ENCODE measurements at regions not wholly inside any gene's neighbourhood (a gene's known extent, or its start where the extent isn't known, plus 50 kb on each side); places are given as distances from the start of the nearest gene placed in this dataset.

GRCh38 chrX:79604364-79604763 is 237.2 kb upstream of the ITM2A start:
- Histone ChIP-seq H3K9me3 (ENCODE audit: control insufficient read depth, insufficient read depth, low read length) (peaks cover 3% of the 10 kb centered on the region), H3K27ac (ENCODE audit: low read depth, low read length) (no peak overlapping the region), H3K4me3 (ENCODE audit: low read depth, low read length) (no peak overlapping the region), H3K27me3 (ENCODE audit: control insufficient read depth, insufficient read depth, low read length) (no peaks in the 10 kb centered on the region)
- POLR2A ChIA-PET, result no interaction called here
- TF ChIP-seq CTCF (IDR thresholded peaks at IDR 0.05; ENCODE audit: low read depth, low read length), result no peak
- CTCF ChIA-PET, result no interaction called here
- DNase-seq (ENCODE audit: low read depth, low spot score), result no peak

GRCh38 chrX:79601341-79602131 is 234.4 kb upstream of the ITM2A start:
- CTCF ChIA-PET, result no interaction called here
- H3K9me3 ChIP-seq (ENCODE audit: control insufficient read depth, insufficient read depth, low read length), result peaks cover 3% of the 10 kb centered on the region

GRCh38 chrX:79592259-79592658 is 225.1 kb upstream of the ITM2A start:
- TF ChIP-seq CTCF (IDR thresholded peaks at IDR 0.05; ENCODE audit: low read depth, low read length), result no peak
- ChIA-PET CTCF (no interaction called here), POLR2A (no interaction called here)
- DNase-seq (ENCODE audit: low read depth, low spot score), result no peak
- no peaks in the 10 kb centered on the region for H3K27me3 ChIP-seq (ENCODE audit: control insufficient read depth, insufficient read depth, low read length)
- no peak overlapping the region for H3K4me3 ChIP-seq (ENCODE audit: low read depth, low read length)
- no peak overlapping the region for H3K27ac ChIP-seq (ENCODE audit: low read depth, low read length)
- peaks cover 7% of the 10 kb centered on the region; the same call in 1 of the 2 replicates for H3K9me3 ChIP-seq (ENCODE audit: control insufficient read depth, insufficient read depth, low read length)

More at GRCh38 chrX:79601341-79602131, 234.4 kb upstream of the ITM2A start:
- no peak for TF ChIP-seq CTCF (IDR thresholded peaks at IDR 0.05; ENCODE audit: low read depth, low read length)
- DNase-seq (ENCODE audit: low read depth, low spot score), result no peak
- Histone ChIP-seq H3K27me3 (ENCODE audit: control insufficient read depth, insufficient read depth, low read length) (no peaks in the 10 kb centered on the region), H3K27ac (ENCODE audit: low read depth, low read length) (no peak overlapping the region), H3K4me3 (ENCODE audit: low read depth, low read length) (no peak overlapping the region)
- POLR2A ChIA-PET, result no interaction called here

GRCh38 chrX:79588233-79588632 is 221.1 kb upstream of the ITM2A start:
- TF ChIP-seq CTCF (IDR thresholded peaks at IDR 0.05; ENCODE audit: low read depth, low read length), result no peak
- no peak overlapping the region for H3K27ac ChIP-seq (ENCODE audit: low read depth, low read length)
- POLR2A ChIA-PET, result no interaction called here
- H3K9me3 ChIP-seq (ENCODE audit: control insufficient read depth, insufficient read depth, low read length), result peaks cover 7% of the 10 kb centered on the region; the same call in 1 of the 2 replicates
- H3K27me3 ChIP-seq (ENCODE audit: control insufficient read depth, insufficient read depth, low read length), result no peaks in the 10 kb centered on the region
- no peak for DNase-seq (ENCODE audit: low read depth, low spot score)
- CTCF ChIA-PET, result no interaction called here
- no peak overlapping the region for H3K4me3 ChIP-seq (ENCODE audit: low read depth, low read length)

GRCh38 chrX:79573760-79574159 is 206.6 kb upstream of the ITM2A start:
- no peak for TF ChIP-seq CTCF (IDR thresholded peaks at IDR 0.05; ENCODE audit: low read depth, low read length)
- Histone ChIP-seq H3K27ac (ENCODE audit: low read depth, low read length) (no peak overlapping the region), H3K4me3 (ENCODE audit: low read depth, low read length) (no peak overlapping the region), H3K9me3 (ENCODE audit: control insufficient read depth, insufficient read depth, low read length) (peaks cover 4% of the 10 kb centered on the region; the same call in 1 of the 2 replicates), H3K27me3 (ENCODE audit: control insufficient read depth, insufficient read depth, low read length) (no peaks in the 10 kb centered on the region)
- CTCF ChIA-PET, result no interaction called here
- POLR2A ChIA-PET, result no interaction called here
- DNase-seq (ENCODE audit: low read depth, low spot score), result no peak

All from AG04450 (cell line).